ENCODE measurements at regions not wholly inside any gene's neighbourhood (a gene's known extent, or its start where the extent isn't known, plus 50 kb on each side); places are given as distances from the start of the nearest gene placed in this dataset.
"Not testable (repeated sequence)": the region's sequence is repeated elsewhere in the genome, so short reads cannot be mapped to it uniquely, and the experiment has no call there.

GRCh38 chr13:88000787-88001186, 329.6 kb downstream of the SLITRK5 start:
- no peak for DNase-seq
- POLR2A ChIA-PET = no interaction called here
- intact Hi-C loops (cut with micrococcal nuclease) = no loop called here
- no peaks in the 10 kb centered on the region for H3K4me1 Mint-ChIP-seq (ENCODE audit: low read depth)
- no peaks in the 10 kb centered on the region for H3K27me3 Mint-ChIP-seq
- no peaks in the 10 kb centered on the region for H3K36me3 Mint-ChIP-seq
- peaks cover 20% of the 10 kb centered on the region for H3K9me3 Mint-ChIP-seq
- CTCF ChIA-PET = no interaction called here
- H3K27ac Mint-ChIP-seq = no peak overlapping the region
- no peak overlapping the region for H3K4me3 Mint-ChIP-seq

DNA sequence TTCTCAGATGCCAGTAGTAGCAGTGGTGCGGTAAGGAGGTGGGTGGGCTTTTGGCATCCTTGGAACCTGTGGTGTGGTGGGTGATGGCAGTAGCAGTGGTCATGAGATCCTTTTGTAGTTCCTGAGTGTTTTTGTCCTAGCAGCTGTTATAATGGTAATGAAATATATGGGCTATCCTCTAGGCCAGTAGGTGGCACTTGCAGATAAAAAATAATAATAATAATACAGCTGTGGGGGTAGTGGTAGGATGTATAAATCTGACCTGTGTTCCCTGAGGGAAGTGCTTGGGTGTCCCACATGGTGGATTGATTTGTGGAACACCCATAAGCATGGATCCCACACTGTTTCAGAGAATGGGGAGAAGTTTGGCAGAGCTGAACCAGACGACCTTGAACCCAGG, 334.0 kb downstream of the SLITRK5 start:
- CTCF ChIA-PET = no interaction called here
- Mint-ChIP-seq H3K27me3 (no peaks in the 10 kb centered on the region), H3K4me3 (no peak overlapping the region), H3K4me1 (ENCODE audit: low read depth) (no peaks in the 10 kb centered on the region), H3K27ac (no peak overlapping the region), H3K36me3 (no peaks in the 10 kb centered on the region), H3K9me3 (peaks cover 13% of the 10 kb centered on the region)
- DNase-seq = no peak
- intact Hi-C loops (cut with micrococcal nuclease) = no loop called here
- POLR2A ChIA-PET = no interaction called here

- H3K4me1 Mint-ChIP-seq (ENCODE audit: low read depth) = no peaks in the 10 kb centered on the region
- ChIA-PET CTCF (no interaction called here), POLR2A (no interaction called here)
- no peak overlapping the region for H3K4me3 Mint-ChIP-seq
- no peaks in the 10 kb centered on the region for H3K27me3 Mint-ChIP-seq
- DNase-seq = no peak
- H3K36me3 Mint-ChIP-seq = no peaks in the 10 kb centered on the region
- H3K9me3 Mint-ChIP-seq = peaks cover 19% of the 10 kb centered on the region
- no peak overlapping the region for H3K27ac Mint-ChIP-seq
- intact Hi-C loops (cut with micrococcal nuclease) = no loop called here
Observed at GRCh38 chr13:88014527-88014926, 343.4 kb downstream of the SLITRK5 start.

GRCh38 chr13:88022431-88023208, 351.4 kb downstream of the SLITRK5 start:
- intact Hi-C loops (cut with micrococcal nuclease) = no loop called here
- no peak overlapping the region for H3K4me3 Mint-ChIP-seq
- H3K27ac Mint-ChIP-seq = no peak overlapping the region
- CTCF ChIA-PET = no interaction called here
- DNase-seq = no peak
- H3K27me3 Mint-ChIP-seq = no peaks in the 10 kb centered on the region
- POLR2A ChIA-PET = no interaction called here
- peaks cover 8% of the 10 kb centered on the region for H3K9me3 Mint-ChIP-seq
- no peaks in the 10 kb centered on the region for H3K4me1 Mint-ChIP-seq (ENCODE audit: low read depth)
- no peaks in the 10 kb centered on the region for H3K36me3 Mint-ChIP-seq

- ChIA-PET POLR2A (no interaction called here), CTCF (no interaction called here)
- Mint-ChIP-seq H3K4me3 (no peak overlapping the region), H3K27me3 (no peaks in the 10 kb centered on the region), H3K27ac (no peak overlapping the region), H3K36me3 (no peaks in the 10 kb centered on the region), H3K4me1 (ENCODE audit: low read depth) (no peaks in the 10 kb centered on the region), H3K9me3 (peaks cover 2% of the 10 kb centered on the region)
- intact Hi-C loops (cut with micrococcal nuclease) = no loop called here
- DNase-seq = no peak
Observed at GRCh38 chr13:88026241-88026640, 355.1 kb downstream of the SLITRK5 start.

DNA sequence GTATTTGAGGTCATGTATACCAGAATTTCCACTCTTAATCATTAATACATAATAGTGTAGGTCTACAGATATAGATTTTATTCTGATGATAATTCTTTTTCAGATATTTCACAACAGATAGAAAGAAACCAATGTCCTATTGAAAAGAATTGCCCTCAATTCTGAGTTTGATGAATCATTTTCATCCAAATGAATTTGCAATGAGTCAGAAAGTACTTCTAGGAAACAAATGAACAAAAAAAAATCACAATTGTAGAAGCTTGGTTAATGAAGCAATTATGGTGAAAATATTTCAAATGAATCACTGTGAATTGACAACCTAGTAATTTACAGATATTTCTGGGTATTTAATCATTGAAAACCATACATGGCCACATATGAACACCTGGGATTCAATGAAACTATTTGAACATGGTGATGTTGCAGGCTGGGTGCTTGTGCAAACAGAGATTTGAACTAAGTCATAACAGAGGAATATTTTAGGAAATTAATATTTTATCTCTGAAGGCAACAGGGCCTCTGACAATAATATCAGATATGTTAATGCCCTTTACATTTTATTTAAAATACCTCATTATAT, 360.9 kb downstream of the SLITRK5 start:
- ChIA-PET POLR2A (no interaction called here), CTCF (no interaction called here)
- H3K36me3 Mint-ChIP-seq = no peaks in the 10 kb centered on the region
- no peaks in the 10 kb centered on the region for H3K4me1 Mint-ChIP-seq (ENCODE audit: low read depth)
- intact Hi-C loops (cut with micrococcal nuclease) = no loop called here
- H3K27me3 Mint-ChIP-seq = no peaks in the 10 kb centered on the region
- DNase-seq = no peak
- H3K4me3 Mint-ChIP-seq = no peak overlapping the region
- H3K27ac Mint-ChIP-seq = no peak overlapping the region
- peaks cover 2% of the 10 kb centered on the region for H3K9me3 Mint-ChIP-seq

DNA sequence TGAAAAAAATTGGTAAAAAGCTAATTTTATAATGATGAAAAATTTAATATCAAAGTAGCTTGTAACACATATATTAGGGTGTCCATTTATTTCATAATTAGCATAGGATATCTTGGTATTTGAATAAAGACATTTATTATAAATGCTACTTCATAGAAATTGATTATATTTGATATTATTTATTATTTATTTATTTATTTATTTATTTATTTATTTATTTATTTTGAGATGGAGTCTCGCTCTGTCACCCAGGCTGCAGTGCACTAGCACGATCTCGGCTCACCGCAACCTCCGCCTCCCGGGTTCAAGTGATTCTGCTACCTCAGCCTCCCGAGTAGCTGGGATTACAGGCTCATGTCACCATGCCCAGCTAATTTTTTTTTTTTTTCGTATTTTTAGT, 365.0 kb downstream of the SLITRK5 start:
- POLR2A ChIA-PET; H3K27me3 Mint-ChIP-seq; H3K4me3 Mint-ChIP-seq; H3K36me3 Mint-ChIP-seq; H3K27ac Mint-ChIP-seq; H3K9me3 Mint-ChIP-seq; intact Hi-C loops (cut with micrococcal nuclease); CTCF ChIA-PET; H3K4me1 Mint-ChIP-seq (ENCODE audit: low read depth); DNase-seq: not testable (repeated sequence)

- Mint-ChIP-seq H3K4me3 (no peak overlapping the region), H3K27me3 (no peaks in the 10 kb centered on the region), H3K27ac (no peak overlapping the region), H3K36me3 (no peaks in the 10 kb centered on the region), H3K9me3 (peaks cover 15% of the 10 kb centered on the region), H3K4me1 (ENCODE audit: low read depth) (no peaks in the 10 kb centered on the region)
- ChIA-PET CTCF (no interaction called here), POLR2A (no interaction called here)
- intact Hi-C loops (cut with micrococcal nuclease) = no loop called here
- no peak for DNase-seq
Observed at GRCh38 chr13:88042489-88042888, 371.3 kb downstream of the SLITRK5 start.

- POLR2A ChIA-PET = no interaction called here
Observed at GRCh38 chr13:88051746-88052482, 380.7 kb downstream of the SLITRK5 start.

GRCh38 chr13:88063741-88064140, 392.6 kb downstream of the SLITRK5 start:
- intact Hi-C loops (cut with micrococcal nuclease) = no loop called here
- no peak for DNase-seq
- ChIA-PET POLR2A (no interaction called here), CTCF (no interaction called here)
- H3K27me3 Mint-ChIP-seq = no peaks in the 10 kb centered on the region
- H3K9me3 Mint-ChIP-seq = peaks cover 34% of the 10 kb centered on the region
- no peak overlapping the region for H3K27ac Mint-ChIP-seq
- H3K4me1 Mint-ChIP-seq (ENCODE audit: low read depth) = no peaks in the 10 kb centered on the region
- no peak overlapping the region for H3K4me3 Mint-ChIP-seq
- H3K36me3 Mint-ChIP-seq = no peaks in the 10 kb centered on the region

More at GRCh38 chr13:88051746-88052482, 380.7 kb downstream of the SLITRK5 start:
- H3K36me3 Mint-ChIP-seq = no peaks in the 10 kb centered on the region
- DNase-seq = no peak
- peaks cover 19% of the 10 kb centered on the region for H3K9me3 Mint-ChIP-seq
- no peaks in the 10 kb centered on the region for H3K27me3 Mint-ChIP-seq
- CTCF ChIA-PET = no interaction called here
- no peaks in the 10 kb centered on the region for H3K4me1 Mint-ChIP-seq (ENCODE audit: low read depth)
- no peak overlapping the region for H3K27ac Mint-ChIP-seq
- H3K4me3 Mint-ChIP-seq = no peak overlapping the region
- intact Hi-C loops (cut with micrococcal nuclease) = no loop called here

- no peak overlapping the region for H3K27ac Mint-ChIP-seq
- ChIA-PET CTCF (no interaction called here), POLR2A (no interaction called here)
- peaks cover 26% of the 10 kb centered on the region for H3K9me3 Mint-ChIP-seq
- H3K4me3 Mint-ChIP-seq = no peak overlapping the region
- H3K27me3 Mint-ChIP-seq = no peaks in the 10 kb centered on the region
- intact Hi-C loops (cut with micrococcal nuclease) = no loop called here
- DNase-seq = no peak
- H3K4me1 Mint-ChIP-seq (ENCODE audit: low read depth) = no peaks in the 10 kb centered on the region
- no peaks in the 10 kb centered on the region for H3K36me3 Mint-ChIP-seq
Observed at GRCh38 chr13:88066847-88067246, 395.7 kb downstream of the SLITRK5 start.

GRCh38 chr13:88068316-88068715, 397.1 kb downstream of the SLITRK5 start:
- CTCF ChIA-PET = no interaction called here
- intact Hi-C loops (cut with micrococcal nuclease) = no loop called here
- POLR2A ChIA-PET = interaction anchor here (0.6 kb wide), 1 partner anchor 60 kb away, joined by 3 read pairs; no protein-coding TSS in a partner anchor
- no peak for DNase-seq
- H3K4me3 Mint-ChIP-seq = no peak overlapping the region
- H3K9me3 Mint-ChIP-seq = peaks cover 20% of the 10 kb centered on the region
- H3K27ac Mint-ChIP-seq = no peak overlapping the region
- no peaks in the 10 kb centered on the region for H3K27me3 Mint-ChIP-seq
- H3K36me3 Mint-ChIP-seq = no peaks in the 10 kb centered on the region
- no peaks in the 10 kb centered on the region for H3K4me1 Mint-ChIP-seq (ENCODE audit: low read depth)

GRCh38 chr13:88068975-88069374, 397.8 kb downstream of the SLITRK5 start:
- Mint-ChIP-seq H3K27me3 (no peaks in the 10 kb centered on the region), H3K4me1 (ENCODE audit: low read depth) (no peaks in the 10 kb centered on the region), H3K27ac (no peak overlapping the region), H3K4me3 (no peak overlapping the region), H3K9me3 (peaks cover 20% of the 10 kb centered on the region), H3K36me3 (no peaks in the 10 kb centered on the region)
- ChIA-PET CTCF (no interaction called here), POLR2A (no interaction called here)
- intact Hi-C loops (cut with micrococcal nuclease) = no loop called here
- no peak for DNase-seq
